ENCODE measurements at regions not wholly inside any gene's neighbourhood (a gene's known extent, or its start where the extent isn't known, plus 50 kb on each side); places are given as distances from the start of the nearest gene placed in this dataset.

DNA sequence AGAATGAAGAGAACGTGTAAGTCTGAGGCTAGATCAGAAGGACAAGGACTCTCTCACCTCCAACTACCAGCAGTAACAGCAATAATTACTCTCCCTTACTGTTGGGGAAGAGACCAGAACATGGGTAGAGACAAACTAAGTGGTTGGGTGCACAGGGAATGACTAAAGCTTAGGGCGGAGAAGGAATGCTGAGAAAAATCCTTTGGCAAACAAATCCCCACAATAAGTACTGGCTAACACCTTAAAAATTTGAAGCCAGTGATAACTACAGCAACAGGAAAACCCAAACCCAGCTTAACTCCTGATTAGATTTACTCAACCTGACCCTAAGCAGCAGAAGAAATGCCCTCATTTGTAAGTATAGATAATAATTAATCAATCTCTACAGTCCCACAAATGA is 759.0 kb downstream of the AACS start:
- no peak for DNase-seq
- Histone ChIP-seq H3K36me3 (replicated peaks in 1 of 2; ENCODE audit: control extremely low read depth in 1 of 2, control insufficient read depth in 1 of 2, extremely low read depth in 1 of 2, insufficient read depth in 2 of 2, low read length in 1 of 2) (no peaks in the 10 kb centered on the region), H2AFZ (ENCODE audit: insufficient read depth, low read depth, low read length, poor library complexity, severe bottlenecking) (no peak overlapping the region), H3K4me3 (ENCODE audit: control extremely low read depth in 1 of 5, extremely low read depth in 1 of 5, insufficient read depth in 1 of 5, low read depth in 2 of 5, low read length in 4 of 5) (no peak overlapping the region), H4K20me1 (ENCODE audit: control insufficient read depth, insufficient read depth, low read length, poor library complexity, severe bottlenecking) (no peaks in the 10 kb centered on the region), H3K27ac (ENCODE audit: low read length in 2 of 2) (no peak overlapping the region), H3K27me3 (replicated peaks in 1 of 4; ENCODE audit: control extremely low read depth in 1 of 4, control insufficient read depth in 3 of 4, insufficient read depth in 4 of 4, low read length in 3 of 4) (no peaks in the 10 kb centered on the region), H3K4me1 (ENCODE audit: control insufficient read depth in 2 of 2, insufficient read depth in 2 of 2, low read length in 2 of 2) (no peaks in the 10 kb centered on the region), H3K9ac (ENCODE audit: low read length) (no peak overlapping the region), H3K79me2 (ENCODE audit: control insufficient read depth, insufficient read depth, low read length) (no peaks in the 10 kb centered on the region), H3K4me2 (replicated peaks; ENCODE audit: low read depth, low read length, poor library complexity, severe bottlenecking) (no peak overlapping the region), H3K9me3 (ENCODE audit: control extremely low read depth in 1 of 3, control insufficient read depth in 2 of 3, insufficient read depth in 1 of 3, low read length in 2 of 3) (peaks cover 0 to 7% (median 3%) of the 10 kb centered on the region in 3 donors)
- Mint-ChIP-seq H3K4me3 (no peak overlapping the region), H3K27ac (no peak overlapping the region), H3K27me3 (no peaks in the 10 kb centered on the region), H3K9me3 (ENCODE audit: insufficient read depth) (peaks cover 3% of the 10 kb centered on the region), H3K4me1 (no peaks in the 10 kb centered on the region)
- TF ChIP-seq EZH2 (IDR thresholded peaks at IDR 0.05; ENCODE audit: borderline replicate concordance, insufficient read depth, low read depth, low read length, poor library complexity, severe bottlenecking), result no peak
- TF ChIP-seq, protein P1, sequence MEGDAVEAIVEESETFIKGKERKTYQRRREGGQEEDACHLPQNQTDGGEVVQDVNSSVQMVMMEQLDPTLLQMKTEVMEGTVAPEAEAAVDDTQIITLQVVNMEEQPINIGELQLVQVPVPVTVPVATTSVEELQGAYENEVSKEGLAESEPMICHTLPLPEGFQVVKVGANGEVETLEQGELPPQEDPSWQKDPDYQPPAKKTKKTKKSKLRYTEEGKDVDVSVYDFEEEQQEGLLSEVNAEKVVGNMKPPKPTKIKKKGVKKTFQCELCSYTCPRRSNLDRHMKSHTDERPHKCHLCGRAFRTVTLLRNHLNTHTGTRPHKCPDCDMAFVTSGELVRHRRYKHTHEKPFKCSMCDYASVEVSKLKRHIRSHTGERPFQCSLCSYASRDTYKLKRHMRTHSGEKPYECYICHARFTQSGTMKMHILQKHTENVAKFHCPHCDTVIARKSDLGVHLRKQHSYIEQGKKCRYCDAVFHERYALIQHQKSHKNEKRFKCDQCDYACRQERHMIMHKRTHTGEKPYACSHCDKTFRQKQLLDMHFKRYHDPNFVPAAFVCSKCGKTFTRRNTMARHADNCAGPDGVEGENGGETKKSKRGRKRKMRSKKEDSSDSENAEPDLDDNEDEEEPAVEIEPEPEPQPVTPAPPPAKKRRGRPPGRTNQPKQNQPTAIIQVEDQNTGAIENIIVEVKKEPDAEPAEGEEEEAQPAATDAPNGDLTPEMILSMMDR (IDR thresholded peaks at IDR 0.05), result no peak
- intact Hi-C loops (cut with micrococcal nuclease), result no loop called here
- ATAC-seq (ENCODE audit: low read depth), result no peak
- no CpG with 5 or more reads among the region's 2 CpGs for WGBS (ENCODE audit: insufficient coverage)
- POLR2A ChIA-PET, result no interaction called here
- CTCF ChIA-PET, result no interaction called here

DNA sequence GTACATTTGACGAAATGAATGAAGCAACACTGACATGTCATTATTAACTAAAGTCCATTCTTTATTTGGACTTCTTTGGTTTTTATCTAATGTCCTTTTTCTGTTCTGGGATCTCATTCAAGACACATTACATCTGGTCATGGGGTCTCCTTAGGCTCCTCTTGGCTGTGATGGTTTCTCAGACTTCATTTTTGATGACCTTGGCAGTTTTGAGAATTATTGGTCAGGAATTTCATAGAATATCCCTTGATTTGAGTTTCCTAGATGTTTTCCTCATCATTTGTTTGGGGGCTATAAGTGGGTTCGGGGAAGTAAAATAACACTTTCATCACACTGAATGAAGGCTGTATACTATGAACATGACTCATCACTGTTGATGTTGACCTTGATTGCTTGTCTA is 770.6 kb downstream of the AACS start:
- Mint-ChIP-seq H3K27ac (no peak overlapping the region), H3K27me3 (no peaks in the 10 kb centered on the region), H3K4me3 (no peak overlapping the region), H3K4me1 (no peaks in the 10 kb centered on the region), H3K9me3 (ENCODE audit: insufficient read depth) (peaks cover 3% of the 10 kb centered on the region)
- H3K4me2 ChIP-seq (replicated peaks; ENCODE audit: low read depth, low read length, poor library complexity, severe bottlenecking), result no peak overlapping the region
- no peaks in the 10 kb centered on the region for H4K20me1 ChIP-seq (ENCODE audit: control insufficient read depth, insufficient read depth, low read length, poor library complexity, severe bottlenecking)
- ChIA-PET CTCF (no interaction called here), POLR2A (no interaction called here)
- no peak overlapping the region for H2AFZ ChIP-seq (ENCODE audit: insufficient read depth, low read depth, low read length, poor library complexity, severe bottlenecking)
- H3K36me3 ChIP-seq (replicated peaks in 1 of 2; ENCODE audit: control extremely low read depth in 1 of 2, control insufficient read depth in 1 of 2, extremely low read depth in 1 of 2, insufficient read depth in 2 of 2, low read length in 1 of 2), result no peaks in the 10 kb centered on the region
- H3K9me3 ChIP-seq (ENCODE audit: control extremely low read depth in 1 of 3, control insufficient read depth in 2 of 3, insufficient read depth in 1 of 3, low read length in 2 of 3), result peaks cover 0 to 5% (median 0%) of the 10 kb centered on the region in 3 donors
- no peaks in the 10 kb centered on the region for H3K4me1 ChIP-seq (ENCODE audit: control insufficient read depth in 2 of 2, insufficient read depth in 2 of 2, low read length in 2 of 2)
- ATAC-seq (ENCODE audit: low read depth) (no peak), DNase-seq (no peak)
- H3K9ac ChIP-seq (ENCODE audit: low read length), result no peak overlapping the region
- no peak overlapping the region for H3K27ac ChIP-seq (ENCODE audit: low read length in 2 of 2)
- H3K79me2 ChIP-seq (ENCODE audit: control insufficient read depth, insufficient read depth, low read length), result no peaks in the 10 kb centered on the region
- intact Hi-C loops (cut with micrococcal nuclease), result no loop called here
- no peaks in the 10 kb centered on the region for H3K27me3 ChIP-seq (replicated peaks in 1 of 4; ENCODE audit: control extremely low read depth in 1 of 4, control insufficient read depth in 3 of 4, insufficient read depth in 4 of 4, low read length in 3 of 4)
- no peak for TF ChIP-seq EZH2 (IDR thresholded peaks at IDR 0.05; ENCODE audit: borderline replicate concordance, insufficient read depth, low read depth, low read length, poor library complexity, severe bottlenecking)
- TF ChIP-seq, protein P1 (IDR thresholded peaks at IDR 0.05), result no peak
- no peak overlapping the region for H3K4me3 ChIP-seq (ENCODE audit: control extremely low read depth in 1 of 5, extremely low read depth in 1 of 5, insufficient read depth in 1 of 5, low read depth in 2 of 5, low read length in 4 of 5)
- no CpG with 5 or more reads among the region's 2 CpGs for WGBS (ENCODE audit: insufficient coverage)

All from B cell (primary cell).